Body of pancreas (tissue), 4 donors: ENCODE measurements at regions not wholly inside any gene's neighbourhood (a gene's known extent, or its start where the extent isn't known, plus 50 kb on each side); places are given as distances from the start of the nearest gene placed in this dataset.

Experiments
- CTCF ChIP-seq, 7 experiments: fragments of 450-650 bp in 4 of 7; fragments of 200-600 bp in 3 of 7; sonication (generic) in 3 of 7; IDR thresholded peaks; one replicate each; pipeline ENCODE4 v1.5.1; 2016 to 2019; ENCODE audit warnings: antibody characterized with exemption in 7 of 7
- POLR2A ChIP-seq, 3 donors: fragments of 450-650 bp; IDR thresholded peaks; one replicate each; pipeline ENCODE4 v1.6.1; 2016; ENCODE audit warnings: antibody characterized with exemption in 3 of 3, mild to moderate bottlenecking in 2 of 3

- TF ChIP-seq POLR2A (IDR thresholded peaks at IDR 0.05) (no peak), CTCF (IDR thresholded peaks at IDR 0.05) (no peak)
Observed at GRCh38 chr9:103183701-103184171, 188.6 kb downstream of the CYLC2 start.
